Endothelial cell of umbilical vein (primary cell): ENCODE measurements at regions not wholly inside any gene's neighbourhood (a gene's known extent, or its start where the extent isn't known, plus 50 kb on each side); places are given as distances from the start of the nearest gene placed in this dataset.

ENCODE experiments used
- BruUV-seq: library from RNA; stranded (reverse); fragments of 400-500 nt; replicated peaks from 2 replicates; lab custom pipeline; 2021; lab: Mats Ljungman, UMichigan
- CTCF ChIA-PET: fragments of 300-600, 350-600 bp; sonication (Branson Sonifier 250); formaldehyde crosslinking; loops from one replicate; lab custom pipeline; 2021; ENCODE audit warnings: antibody characterized with exemption, inconsistent platforms; lab: Charles Lee
- POLR2A ChIA-PET: fragments of 300-600, 350-600 bp; sonication (Branson Sonifier 250); formaldehyde crosslinking; loops from one replicate; lab custom pipeline; 2021; ENCODE audit warnings: antibody characterized with exemption, inconsistent platforms; lab: Charles Lee
- DNase-seq: peaks from one replicate; pipeline ENCODE4 v3.0.0-alpha.2; 2011; ENCODE audit warnings: low read depth, low spot score
- FAIRE-seq: peaks from 2 replicates; lab custom pipeline; 2011; peaks lifted over from hg19 to GRCh38; lab: Jason Lieb, UNC
- H2AFZ ChIP-seq: 2 replicates; pipeline ENCODE4 v1.6.0; 2012; ENCODE audit warnings: low read depth, low read length, control low read depth, inconsistent platforms
- H3K27ac ChIP-seq: 2 replicates; pipeline ENCODE4 v1.5.1; 2011; ENCODE audit warnings: low read depth, mild to moderate bottlenecking, control low read depth, low read length, moderate library complexity; ENCODE audit not compliant: insufficient read depth
- H3K27me3 ChIP-seq, 2 experiments: 2 replicates each; pipeline versions ENCODE4 v1.6.0 to v1.6.1; 2011; ENCODE audit warnings: low read length in 2 of 2, mixed read lengths in 1 of 2; ENCODE audit not compliant: control insufficient read depth in 2 of 2, insufficient read depth in 2 of 2
- H3K36me3 ChIP-seq, 2 experiments: 2 replicates in 1 of 2; 3 replicates in 1 of 2; pipeline ENCODE4 v1.5.1; 2011; ENCODE audit warnings: low read length in 2 of 2, mild to moderate bottlenecking in 1 of 2, moderate library complexity in 1 of 2; ENCODE audit not compliant: control insufficient read depth in 2 of 2, insufficient read depth in 2 of 2; ENCODE audit errors: extremely low read depth in 1 of 2
- H3K4me1 ChIP-seq: 3 replicates; pipeline ENCODE4 v1.5.1; 2011; ENCODE audit warnings: mild to moderate bottlenecking, low read length; ENCODE audit not compliant: control insufficient read depth, insufficient read depth; ENCODE audit errors: extremely low read depth
- H3K4me2 ChIP-seq: 2 replicates; pipeline ENCODE4 v1.6.1; 2011; ENCODE audit warnings: low read length, control low read depth, mixed read lengths; ENCODE audit not compliant: insufficient read depth
- H3K4me3 ChIP-seq, 3 experiments: fragments of 200-600 bp in 1 of 3; sonication (generic), shearing (Covaris generic) in 1 of 3; replicated peaks in 1 of 3; 2 replicates each; pipeline ENCODE4 v1.5.1; 2011 to 2016; ENCODE audit warnings: control low read depth in 3 of 3, low read length in 3 of 3, mild to moderate bottlenecking in 2 of 3, inconsistent platforms in 1 of 3, low read depth in 1 of 3, moderate library complexity in 1 of 3; ENCODE audit not compliant: insufficient read depth in 1 of 3
- H3K79me2 ChIP-seq: 2 replicates; pipeline ENCODE4 v1.6.0; 2012; ENCODE audit warnings: low read length, inconsistent platforms; ENCODE audit not compliant: control insufficient read depth, insufficient read depth
- H3K9ac ChIP-seq: replicated peaks from 2 replicates; pipeline ENCODE3; 2011; ENCODE audit warnings: low read length, control low read depth; ENCODE audit not compliant: insufficient read depth; ENCODE audit errors: extremely low read depth
- H3K9me1 ChIP-seq: replicated peaks from 3 replicates; pipeline ENCODE4 v1.6.0; 2011; ENCODE audit warnings: mild to moderate bottlenecking, low read length; ENCODE audit not compliant: control insufficient read depth, insufficient read depth; ENCODE audit errors: extremely low read depth
- H3K9me3 ChIP-seq: replicated peaks from 2 replicates; pipeline ENCODE4 v1.5.1; 2012; ENCODE audit warnings: low read length, inconsistent platforms; ENCODE audit not compliant: control insufficient read depth, insufficient read depth
- H4K20me1 ChIP-seq: replicated peaks from 2 replicates; pipeline ENCODE3; 2011; ENCODE audit warnings: mild to moderate bottlenecking, low read length; ENCODE audit not compliant: control insufficient read depth, insufficient read depth; ENCODE audit errors: extremely low read depth
- EZH2 ChIP-seq: IDR thresholded peaks from 2 replicates; pipeline ENCODE4 v1.6.1; 2012; ENCODE audit warnings: borderline replicate concordance, low read depth, mild to moderate bottlenecking, moderate library complexity, low read length, inconsistent platforms; ENCODE audit not compliant: severe bottlenecking
- FOS ChIP-seq: IDR thresholded peaks from 2 replicates; pipeline ENCODE4 v1.6.1; 2011; ENCODE audit warnings: mild to moderate bottlenecking, low read length, moderate library complexity, borderline replicate concordance; ENCODE audit not compliant: insufficient read depth
- GATA2 ChIP-seq: IDR thresholded peaks from 2 replicates; pipeline ENCODE4 v1.7.0; 2011; ENCODE audit warnings: low read depth, mild to moderate bottlenecking, moderate library complexity, mixed read lengths, low read length; ENCODE audit not compliant: insufficient read length, insufficient read depth
- JUN ChIP-seq: IDR thresholded peaks from 2 replicates; pipeline ENCODE4 v1.6.1; 2011; ENCODE audit warnings: borderline replicate concordance, low read depth; ENCODE audit not compliant: insufficient read length, insufficient read depth
- MYC ChIP-seq: IDR thresholded peaks from one replicate; pipeline ENCODE4 v1.6.1; 2011; ENCODE audit warnings: mild to moderate bottlenecking, low read depth, low read length
- POLR2A ChIP-seq: IDR thresholded peaks from 2 replicates; pipeline ENCODE4 v1.6.1; 2012; ENCODE audit warnings: low read depth, mild to moderate bottlenecking, control low read depth, low read length
- POLR2AphosphoS5 ChIP-seq: IDR thresholded peaks from 2 replicates; pipeline ENCODE4 v1.6.1; 2012; ENCODE audit warnings: low read depth, mild to moderate bottlenecking, control low read depth, low read length, moderate library complexity; ENCODE audit not compliant: insufficient read depth
- dilution Hi-C: fragments of 300-500 bp; cut with MboI; formaldehyde crosslinking; loops from one replicate; pipeline ENCODE4 v1.15.0; 2019; ENCODE audit warnings: low sequenced_read_pairs; ENCODE audit not compliant: extremely low pct_ligation_motif_present
- intact Hi-C: fragments of 100-400 bp; cut with micrococcal nuclease; formaldehyde crosslinking; loops from one replicate; pipeline ENCODE4 v1.10.0; 2022
- TF ChIP-seq, protein P1 (sequence below): IDR thresholded peaks from 2 replicates; pipeline ENCODE4 v1.6.1; 2011; ENCODE audit not compliant: insufficient read depth, insufficient read length
- TF ChIP-seq, protein P2 (sequence below), 2 donors: IDR thresholded peaks; 1 replicate in 1 of 2; 2 replicates in 1 of 2; pipeline ENCODE4 v1.5.1; 2011; ENCODE audit warnings: low read length in 2 of 2, mild to moderate bottlenecking in 2 of 2, moderate library complexity in 2 of 2, control low read depth in 1 of 2, inconsistent platforms in 1 of 2, low read depth in 1 of 2; ENCODE audit not compliant: insufficient read depth in 1 of 2; ENCODE audit errors: extremely low read depth in 1 of 2

DNA sequence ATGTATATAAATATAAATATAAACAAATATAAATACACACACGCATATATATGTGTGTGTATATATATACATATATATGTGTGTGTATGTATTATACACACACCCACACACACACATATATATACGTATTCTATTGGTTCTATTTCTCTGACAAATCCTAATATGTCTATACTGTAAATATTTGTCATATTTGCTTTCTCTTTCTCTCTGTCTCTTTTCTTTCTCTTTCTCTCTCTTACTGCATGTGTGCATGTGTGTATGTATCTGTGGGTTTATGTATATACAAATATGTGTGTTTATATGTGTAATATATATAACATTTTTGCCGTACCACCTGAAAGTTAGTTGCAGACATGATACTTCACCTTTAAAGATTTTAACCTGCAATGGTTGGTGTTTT lies 174.2 kb upstream of the PLEKHG7 start:
- no peak overlapping the region for H3K4me2 ChIP-seq
- BruUV-seq: no TSS peak
- H3K9ac ChIP-seq: no peak overlapping the region
- ChIA-PET CTCF (no interaction called here), POLR2A (no interaction called here)
- FAIRE-seq: no peak
- intact Hi-C loops: no loop called here
- no peak overlapping the region for H3K27ac ChIP-seq
- H3K9me1 ChIP-seq: no peaks in the 10 kb centered on the region
- H3K27me3 ChIP-seq: no peaks in the 10 kb centered on the region
- no peaks in the 10 kb centered on the region for H4K20me1 ChIP-seq
- H3K36me3 ChIP-seq: no peaks in the 10 kb centered on the region
- no peak for DNase-seq
- no peak overlapping the region for H3K4me3 ChIP-seq
- dilution Hi-C loops: no loop called here
- no peaks in the 10 kb centered on the region for H3K9me3 ChIP-seq
- H3K79me2 ChIP-seq: no peaks in the 10 kb centered on the region
- no peak overlapping the region for H2AFZ ChIP-seq
- no peaks in the 10 kb centered on the region for H3K4me1 ChIP-seq
- TF ChIP-seq, protein P1, sequence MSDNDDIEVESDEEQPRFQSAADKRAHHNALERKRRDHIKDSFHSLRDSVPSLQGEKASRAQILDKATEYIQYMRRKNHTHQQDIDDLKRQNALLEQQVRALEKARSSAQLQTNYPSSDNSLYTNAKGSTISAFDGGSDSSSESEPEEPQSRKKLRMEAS: no peak
- no peak for TF ChIP-seq JUN
- TF ChIP-seq EZH2: no peak
- TF ChIP-seq MYC: no peak
- no peak for TF ChIP-seq FOS
- TF ChIP-seq POLR2AphosphoS5: no peak
- no peak for TF ChIP-seq GATA2
- TF ChIP-seq, protein P2, sequence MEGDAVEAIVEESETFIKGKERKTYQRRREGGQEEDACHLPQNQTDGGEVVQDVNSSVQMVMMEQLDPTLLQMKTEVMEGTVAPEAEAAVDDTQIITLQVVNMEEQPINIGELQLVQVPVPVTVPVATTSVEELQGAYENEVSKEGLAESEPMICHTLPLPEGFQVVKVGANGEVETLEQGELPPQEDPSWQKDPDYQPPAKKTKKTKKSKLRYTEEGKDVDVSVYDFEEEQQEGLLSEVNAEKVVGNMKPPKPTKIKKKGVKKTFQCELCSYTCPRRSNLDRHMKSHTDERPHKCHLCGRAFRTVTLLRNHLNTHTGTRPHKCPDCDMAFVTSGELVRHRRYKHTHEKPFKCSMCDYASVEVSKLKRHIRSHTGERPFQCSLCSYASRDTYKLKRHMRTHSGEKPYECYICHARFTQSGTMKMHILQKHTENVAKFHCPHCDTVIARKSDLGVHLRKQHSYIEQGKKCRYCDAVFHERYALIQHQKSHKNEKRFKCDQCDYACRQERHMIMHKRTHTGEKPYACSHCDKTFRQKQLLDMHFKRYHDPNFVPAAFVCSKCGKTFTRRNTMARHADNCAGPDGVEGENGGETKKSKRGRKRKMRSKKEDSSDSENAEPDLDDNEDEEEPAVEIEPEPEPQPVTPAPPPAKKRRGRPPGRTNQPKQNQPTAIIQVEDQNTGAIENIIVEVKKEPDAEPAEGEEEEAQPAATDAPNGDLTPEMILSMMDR (IDR thresholded peaks at IDR 0.05; ENCODE audit: extremely low read depth in 1 of 2, insufficient read depth in 1 of 2, low read depth in 1 of 2, low read length in 2 of 2): no peak
- no peak for TF ChIP-seq POLR2A
